A549 (cell line): ENCODE measurements at regions not wholly inside any gene's neighbourhood (a gene's known extent, or its start where the extent isn't known, plus 50 kb on each side); places are given as distances from the start of the nearest gene placed in this dataset.

Source experiments
- ATAC-seq, 2 experiments: fragments of 200-7000 bp in 1 of 2; fragments of >200 bp in 1 of 2; cut with Nextera tagmentation in 1 of 2; cut with Tn5 transposase in 1 of 2; 3 replicates each; pipeline versions ENCODE4 v1.8.0 to v1.9.1; 2018 to 2020; ENCODE audit warnings: mild to moderate bottlenecking in 1 of 2, moderate library complexity in 1 of 2
- CTCF ChIA-PET: fragments of 300-600 bp; sonication (Branson Sonifier 250); formaldehyde crosslinking; extraction: SDS; loops from one replicate; lab custom pipeline; 2021; ENCODE audit warnings: antibody characterized with exemption, inconsistent platforms; lab: Yijun Ruan, JAX
- POLR2A ChIA-PET: fragments of 350-600 bp; formaldehyde crosslinking; extraction: SDS; loops from one replicate; lab custom pipeline; 2021; ENCODE audit warnings: antibody characterized with exemption, inconsistent platforms; lab: Yijun Ruan, JAX
- DNase-seq, 2 experiments: peaks; one replicate each; pipeline versions ENCODE4 v3.0.0 to v3.0.0-alpha.2; 2011 to 2016; ENCODE audit warnings: low read depth in 1 of 2, low spot score in 1 of 2
- FAIRE-seq: peaks from 2 replicates; lab custom pipeline; 2011; peaks lifted over from hg19 to GRCh38; lab: Jason Lieb, UNC
- H3K27ac ChIP-seq, 2 experiments: fragments of >200 bp; sonication (Bioruptor Twin); formaldehyde crosslinking; 3 replicates each; pipeline ENCODE4 v1.5.1; 2016 to 2017
- H3K4me1 ChIP-seq: fragments of >200 bp; sonication (Bioruptor Twin); formaldehyde crosslinking; 3 replicates; pipeline ENCODE4 v1.6.1; 2016
- H3K4me2 ChIP-seq: fragments of >200 bp; sonication (Bioruptor Twin); formaldehyde crosslinking; 3 replicates; pipeline ENCODE4 v1.6.1; 2016
- H3K4me3 ChIP-seq: fragments of >200 bp; sonication (Bioruptor Twin); formaldehyde crosslinking; 3 replicates; pipeline ENCODE4 v1.5.1; 2016
- H3K9me3 ChIP-seq: fragments of >200 bp; sonication (Bioruptor Twin); formaldehyde crosslinking; 3 replicates; pipeline ENCODE4 v1.6.1; 2016
- ATOH8 ChIP-seq: fragments of 250-450 bp; sonication (Bioruptor Pico); IDR thresholded peaks from 2 replicates; pipeline ENCODE4 v1.5.0; 2020; ENCODE audit warnings: low read depth, mild to moderate bottlenecking, moderate library complexity
- BHLHE40 ChIP-seq: IDR thresholded peaks from 2 replicates; pipeline ENCODE4 v1.6.1; 2012; ENCODE audit warnings: low read depth, low read length, inconsistent platforms
- CBX2 ChIP-seq: fragments of 200-600 bp; sonication (generic); IDR thresholded peaks from 2 replicates; pipeline ENCODE4 v1.6.1; 2016; ENCODE audit warnings: low read depth, mild to moderate bottlenecking, borderline replicate concordance
- CHD4 ChIP-seq: fragments of 200-600 bp; sonication (generic); IDR thresholded peaks from 2 replicates; pipeline ENCODE4 v1.6.1; 2016; ENCODE audit warnings: antibody characterized with exemption, mild to moderate bottlenecking, borderline replicate concordance
- E2F6 ChIP-seq: IDR thresholded peaks from 2 replicates; pipeline ENCODE4 v1.6.1; 2012; ENCODE audit warnings: low read depth, borderline replicate concordance
- EHMT2 ChIP-seq: fragments of 200-600 bp; sonication (generic); IDR thresholded peaks from 2 replicates; pipeline ENCODE4 v1.6.1; 2016; ENCODE audit warnings: antibody characterized with exemption, low read depth, mild to moderate bottlenecking, moderate library complexity
- FOXS1 ChIP-seq: fragments of 250-450 bp; sonication (Bioruptor Pico); IDR thresholded peaks from 2 replicates; pipeline ENCODE4 v1.5.0; 2020; ENCODE audit warnings: mild to moderate bottlenecking, moderate library complexity
- HEYL ChIP-seq: fragments of 250-450 bp; sonication (Bioruptor Pico); IDR thresholded peaks from 2 replicates; pipeline ENCODE4 v1.8.0; 2021; ENCODE audit warnings: mild to moderate bottlenecking, moderate library complexity
- HOXA7 ChIP-seq: fragments of 250-450 bp; sonication (Bioruptor Pico); IDR thresholded peaks from 2 replicates; pipeline ENCODE4 v1.5.0; 2020; ENCODE audit warnings: mild to moderate bottlenecking, moderate library complexity
- JUN ChIP-seq, 2 experiments: fragments of >200 bp; sonication (Bioruptor Twin); formaldehyde crosslinking; IDR thresholded peaks; 2 replicates in 1 of 2; 3 replicates in 1 of 2; pipeline ENCODE4 v1.6.1; 2016 to 2017
- JUNB ChIP-seq: fragments of >200 bp; sonication (Bioruptor Twin); formaldehyde crosslinking; IDR thresholded peaks from 2 replicates; pipeline ENCODE4 v1.6.1; 2016
- KDM5A ChIP-seq: fragments of 200-600 bp; sonication (generic); IDR thresholded peaks from 2 replicates; pipeline ENCODE4 v1.6.1; 2016; ENCODE audit warnings: antibody characterized with exemption, mild to moderate bottlenecking
- MAZ ChIP-seq: fragments of 150-350 bp; IDR thresholded peaks from 2 replicates; pipeline ENCODE4 v1.6.1; 2014; ENCODE audit warnings: antibody characterized with exemption, low read depth, low read length, borderline replicate concordance
- MYC ChIP-seq: IDR thresholded peaks from 2 replicates; pipeline ENCODE4 v1.6.1; 2012; ENCODE audit warnings: mild to moderate bottlenecking, inconsistent platforms, low read length, improper control_type of control experiment, borderline replicate concordance
- NR3C1 ChIP-seq: fragments of >200 bp; sonication (Bioruptor Twin); formaldehyde crosslinking; IDR thresholded peaks from 3 replicates; pipeline ENCODE4 v1.6.1; 2017
- PBX3 ChIP-seq: IDR thresholded peaks from 2 replicates; pipeline ENCODE4 v1.6.1; 2012
- PHF8 ChIP-seq: fragments of 200-600 bp; sonication (generic); IDR thresholded peaks from 2 replicates; pipeline ENCODE4 v1.6.1; 2016; ENCODE audit warnings: low read depth, mild to moderate bottlenecking, antibody characterized with exemption, moderate library complexity, borderline replicate concordance
- RAD21 ChIP-seq, 2 experiments: fragments of >200 bp in 1 of 2; sonication (Bioruptor Twin) in 1 of 2; formaldehyde crosslinking in 1 of 2; IDR thresholded peaks in 1 of 2; conservative IDR thresholded peaks in 1 of 2; 2 replicates in 1 of 2; 3 replicates in 1 of 2; pipeline ENCODE4 v1.6.1; 2012 to 2018; ENCODE audit warnings: inconsistent platforms in 1 of 2
- RARB ChIP-seq: fragments of 250-450 bp; sonication (Bioruptor Pico); IDR thresholded peaks from 2 replicates; pipeline ENCODE4 v1.8.0; 2021; ENCODE audit warnings: mild to moderate bottlenecking, moderate library complexity
- REST ChIP-seq: fragments of 200-600 bp; sonication (generic); IDR thresholded peaks from 2 replicates; pipeline ENCODE4 v1.6.1; 2016; ENCODE audit warnings: antibody characterized with exemption, mild to moderate bottlenecking, moderate library complexity
- RFX5 ChIP-seq: fragments of 450-650 bp; IDR thresholded peaks from 2 replicates; pipeline ENCODE4 v1.7.1; 2014; ENCODE audit warnings: antibody characterized with exemption, mild to moderate bottlenecking, moderate library complexity
- SMC3 ChIP-seq: fragments of >200 bp; sonication (Bioruptor Twin); formaldehyde crosslinking; IDR thresholded peaks from 3 replicates; pipeline ENCODE4 v1.6.1; 2018; ENCODE audit warnings: inconsistent platforms
- SREBF2 ChIP-seq: fragments of 450-650 bp; IDR thresholded peaks from 2 replicates; pipeline ENCODE4 v1.6.1; 2014; ENCODE audit warnings: mild to moderate bottlenecking, moderate library complexity
- TP53 ChIP-seq: fragments of 250-450 bp; sonication (Bioruptor Pico); IDR thresholded peaks from 2 replicates; pipeline ENCODE4 v1.5.0; 2021; ENCODE audit warnings: mild to moderate bottlenecking, moderate library complexity
- ZC3H11A ChIP-seq: fragments of 450-650 bp; IDR thresholded peaks from 2 replicates; pipeline ENCODE4 v1.6.1; 2014; ENCODE audit warnings: antibody characterized with exemption, mild to moderate bottlenecking
- ZSCAN20 ChIP-seq: fragments of 250-450 bp; sonication (Bioruptor Pico); IDR thresholded peaks from 2 replicates; pipeline ENCODE4 v1.8.0; 2022; ENCODE audit warnings: mild to moderate bottlenecking, moderate library complexity
- WGBS: methylation state at CpG from one replicate; pipeline ENCODE4 v1.1.6; 2017; ENCODE audit errors: missing lambda C conversion rate; 5-methylcytosine and 5-hydroxymethylcytosine counted together

GRCh38 chr14:98189062-98189461, 1082.9 kb downstream of the BCL11B start:
- 96% methylated on average over 1 of the region's 1 CpG for WGBS
- FAIRE-seq (no peak), ATAC-seq (no peak), DNase-seq (no peak)
- Histone ChIP-seq H3K27ac (no peak overlapping the region), H3K4me3 (no peak overlapping the region), H3K9me3 (no peaks in the 10 kb centered on the region), H3K4me2 (no peak overlapping the region), H3K4me1 (no peaks in the 10 kb centered on the region)
- TF ChIP-seq NR3C1: no peak
- TF ChIP-seq REST: no peak
- no peak for TF ChIP-seq MAZ
- TF ChIP-seq HEYL (CRISPR knock-in tag): no peak
- TF ChIP-seq SREBF2: no peak
- TF ChIP-seq RARB (CRISPR knock-in tag): no peak
- no peak for TF ChIP-seq TP53 (CRISPR knock-in tag)
- no peak for TF ChIP-seq FOXS1 (CRISPR knock-in tag)
- TF ChIP-seq PHF8: no peak
- TF ChIP-seq E2F6: no peak
- no peak for TF ChIP-seq RAD21 (conservative IDR thresholded peaks at IDR 0.05 in 1 of 2, IDR thresholded peaks at IDR 0.05 in 1 of 2)
- TF ChIP-seq MYC: no peak
- no peak for TF ChIP-seq ZSCAN20
- no peak for TF ChIP-seq ZC3H11A
- no peak for TF ChIP-seq HOXA7 (CRISPR knock-in tag)
- ChIA-PET POLR2A (no interaction called here), CTCF (no interaction called here)

GRCh38 chr14:98189511-98189910, 1082.5 kb downstream of the BCL11B start:
- ATAC-seq (no peak), FAIRE-seq (no peak), DNase-seq (no peak)
- no peak for TF ChIP-seq EHMT2
- TF ChIP-seq CBX2: no peak
- TF ChIP-seq ATOH8: no peak
- no peak for TF ChIP-seq CHD4
- TF ChIP-seq JUN (IDR thresholded peaks at IDR 0.05): no peak
- no peak for TF ChIP-seq SMC3
- TF ChIP-seq RFX5: no peak
- TF ChIP-seq KDM5A: no peak
- no peak for TF ChIP-seq BHLHE40
- no peak for TF ChIP-seq PBX3
- TF ChIP-seq REST: no peak
- TF ChIP-seq TP53 (CRISPR knock-in tag): no peak
- TF ChIP-seq JUNB: no peak
- H3K4me3 ChIP-seq: no peak overlapping the region
- no peak overlapping the region for H3K4me2 ChIP-seq
- ChIA-PET POLR2A (no interaction called here), CTCF (no interaction called here)
- H3K9me3 ChIP-seq: no peaks in the 10 kb centered on the region
- H3K4me1 ChIP-seq: no peaks in the 10 kb centered on the region
- WGBS: 16% methylated on average over 9 of the region's 9 CpGs
- no peak overlapping the region for H3K27ac ChIP-seq
